DMS 273 (cell line): ENCODE measurements at regions not wholly inside any gene's neighbourhood (a gene's known extent, or its start where the extent isn't known, plus 50 kb on each side); places are given as distances from the start of the nearest gene placed in this dataset.

Experiments
- DNase-seq: peaks from one replicate; lab custom pipeline; 2025; ENCODE audit not compliant: unreplicated experiment; lab: John Stamatoyannopoulos, UW

DNA sequence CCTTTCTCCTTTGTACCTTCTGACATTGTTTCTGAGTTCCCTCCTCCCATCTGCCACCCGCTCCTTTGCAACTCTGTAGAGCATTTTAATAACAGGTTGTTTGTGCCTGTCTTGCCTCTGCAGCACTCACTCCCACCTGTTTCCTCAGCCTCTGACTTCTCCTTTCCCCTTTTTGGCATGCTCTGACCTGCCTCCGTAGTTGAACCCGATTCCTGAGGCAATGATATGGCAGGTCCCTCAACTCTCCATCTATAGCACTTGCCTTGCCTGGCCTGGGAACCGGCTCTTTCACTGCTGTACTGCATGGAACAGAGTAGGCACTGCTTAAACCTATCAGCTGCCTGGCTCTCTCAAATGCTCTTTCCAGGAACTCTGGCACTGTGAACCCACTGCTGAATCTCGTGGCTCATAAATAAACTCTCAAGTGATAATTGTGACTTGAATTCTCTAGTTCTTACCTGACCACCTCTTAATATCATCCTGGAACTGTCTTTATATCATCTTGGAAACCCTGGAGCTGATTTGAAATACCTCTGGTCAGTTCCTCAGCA is 50.3 kb downstream of the UTRN start:
- DNase-seq: no peak

DNA sequence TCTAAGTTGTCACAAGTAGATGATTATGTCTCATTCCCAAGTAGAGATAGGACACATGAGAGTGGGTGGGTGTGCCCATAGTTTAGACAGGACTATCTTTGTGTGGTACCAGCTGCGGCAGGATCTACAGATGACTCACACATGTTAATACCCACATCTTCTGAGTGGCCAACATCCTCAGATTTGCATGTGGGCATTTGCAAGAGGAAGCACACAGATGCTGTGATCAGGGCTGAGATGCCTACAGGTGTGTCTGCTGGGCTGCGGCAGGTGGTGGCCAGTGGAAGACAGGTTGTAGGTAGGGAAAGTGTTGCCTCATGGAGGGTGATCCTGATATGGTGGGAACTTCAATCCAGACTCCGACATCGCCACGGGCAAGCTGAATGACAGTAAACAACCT is 50.8 kb downstream of the UTRN start:
- no peak for DNase-seq

DNA sequence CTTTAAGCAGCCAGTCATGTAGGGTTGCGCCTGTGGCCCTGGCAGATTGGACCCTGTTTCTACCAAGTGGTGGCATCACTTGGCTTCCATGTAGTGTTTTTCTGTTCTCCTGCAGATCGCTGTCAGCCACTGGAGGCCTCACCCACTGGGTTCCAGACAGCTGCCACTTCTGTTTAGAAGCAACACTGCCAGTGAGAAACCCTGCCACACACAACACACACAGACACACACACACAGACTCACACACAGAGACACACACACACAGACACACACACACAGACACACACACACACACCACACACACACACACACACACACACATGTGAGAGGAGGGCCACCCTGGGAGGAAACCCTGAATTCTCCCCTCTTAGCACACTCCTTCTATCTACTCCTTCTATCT is 51.8 kb downstream of the UTRN start:
- DNase-seq: no peak

DNA sequence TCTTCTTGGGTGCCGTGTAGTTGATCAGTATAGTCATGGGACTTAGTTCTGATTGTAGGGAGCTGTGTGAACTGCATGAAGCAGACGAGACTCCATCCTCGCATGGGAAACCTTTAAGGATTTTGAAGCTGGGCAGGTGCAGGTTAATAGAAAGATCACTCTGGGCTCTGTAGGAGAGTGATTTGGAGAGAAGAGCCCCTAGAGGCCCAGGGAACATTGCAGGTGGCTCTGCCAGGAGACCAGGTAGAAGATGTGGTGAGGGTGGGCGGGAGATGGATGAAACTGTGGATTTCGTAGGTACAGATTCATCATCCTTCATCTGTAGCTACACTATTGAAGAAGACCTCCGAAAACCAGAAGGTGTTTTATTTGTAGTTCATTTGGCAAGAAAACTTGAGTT is 53.3 kb downstream of the UTRN start:
- no peak for DNase-seq

DNA sequence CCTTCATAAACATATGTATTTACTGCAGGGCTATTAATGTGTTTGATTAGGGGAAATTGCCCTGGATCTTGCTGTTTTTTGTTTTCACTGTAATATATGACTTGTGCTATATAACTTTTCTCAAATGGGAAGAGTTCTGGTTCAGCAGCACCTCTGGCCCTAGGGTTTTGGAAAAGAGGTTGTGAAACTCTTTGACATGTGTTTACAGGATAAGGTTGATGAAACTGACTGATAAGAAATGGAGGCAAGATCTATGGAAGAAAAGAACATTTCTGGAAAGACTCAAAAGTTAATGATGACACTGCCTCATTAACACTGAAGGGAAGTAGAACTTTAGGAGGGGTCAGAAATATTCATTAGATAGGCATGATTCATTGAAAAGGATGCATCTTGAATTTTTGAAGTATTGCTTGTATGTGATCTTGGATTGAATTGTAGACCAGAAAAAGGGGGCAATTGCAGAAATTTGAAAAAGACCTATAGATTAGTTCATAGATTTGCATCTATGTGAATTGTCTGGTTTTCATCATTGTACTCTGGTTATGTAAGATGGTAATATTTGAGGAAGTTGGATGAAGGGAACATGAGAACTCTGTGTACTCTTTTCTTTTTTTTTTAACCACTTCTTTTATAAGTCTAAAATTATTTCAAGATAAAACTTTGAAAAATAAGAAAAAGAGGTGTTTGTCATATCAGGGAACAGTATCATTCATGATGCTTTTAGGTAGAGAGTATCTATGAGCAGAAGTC is 54.0 kb downstream of the UTRN start:
- no peak for DNase-seq

DNA sequence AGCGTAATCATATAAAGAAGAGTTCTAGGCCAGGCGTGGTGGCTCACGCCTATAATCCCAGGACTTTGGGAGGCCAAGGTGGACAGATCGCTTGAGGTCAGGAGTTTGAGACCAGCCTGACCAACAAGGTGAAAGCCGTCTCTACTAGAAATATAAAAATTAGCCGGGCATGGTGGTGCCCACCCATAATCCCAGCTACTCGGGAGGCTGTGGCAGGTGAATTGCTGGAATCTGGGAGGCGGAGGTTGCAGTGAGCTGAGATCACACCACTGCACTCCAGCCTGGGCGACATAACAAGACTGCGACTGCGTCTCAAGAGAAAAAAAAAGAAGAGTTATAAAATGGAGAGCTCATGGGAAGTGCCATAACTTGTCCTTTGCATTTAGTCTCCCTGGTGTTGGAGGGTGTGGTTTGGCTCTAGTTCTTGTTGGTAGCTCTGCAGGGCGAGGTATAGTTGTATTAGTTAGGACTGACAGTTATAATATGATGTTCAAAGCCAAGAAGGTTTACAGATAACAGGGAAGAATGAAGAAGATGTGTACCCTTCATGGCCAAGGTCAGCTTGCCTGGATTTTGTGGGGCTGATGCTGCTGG is 54.8 kb downstream of the UTRN start:
- DNase-seq: no peak

DNA sequence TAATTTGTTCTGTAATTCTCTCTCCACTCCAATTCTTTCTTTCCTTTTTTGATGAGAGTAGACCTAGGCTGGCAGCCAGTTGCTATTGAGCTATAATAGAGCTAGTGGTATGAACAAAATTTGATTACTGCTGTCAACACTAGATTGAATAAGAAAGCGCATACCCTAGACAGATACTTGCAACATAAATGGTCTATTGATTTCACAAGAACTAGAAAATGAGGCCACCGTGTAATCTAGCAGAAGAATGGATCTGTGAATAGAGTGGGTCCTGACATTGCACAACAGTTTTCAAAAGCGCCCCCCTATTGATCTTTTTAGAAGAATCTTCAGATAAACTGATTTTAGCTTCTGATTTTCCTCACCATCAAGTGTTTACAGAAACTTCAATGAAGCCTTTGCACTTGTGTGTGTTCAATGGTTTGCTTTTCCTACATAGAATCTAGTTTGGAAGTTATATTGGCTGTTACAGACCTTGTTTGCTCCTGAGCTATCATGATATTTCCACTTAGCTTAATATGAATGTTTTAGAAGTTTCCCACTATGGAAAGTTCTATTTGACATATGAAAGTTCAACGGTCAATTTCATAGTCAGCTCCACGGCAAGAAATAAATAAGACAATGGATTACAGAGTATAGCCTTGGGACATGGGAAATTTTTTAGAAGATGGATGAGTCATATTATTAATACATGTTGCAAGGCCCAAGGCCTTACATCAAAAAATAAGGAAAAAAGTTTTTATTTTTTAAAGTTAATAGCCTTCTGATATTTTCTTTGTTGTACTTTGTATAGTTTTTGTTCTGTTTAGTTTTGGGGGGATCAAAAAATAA is 55.6 kb downstream of the UTRN start:
- DNase-seq: no peak

DNA sequence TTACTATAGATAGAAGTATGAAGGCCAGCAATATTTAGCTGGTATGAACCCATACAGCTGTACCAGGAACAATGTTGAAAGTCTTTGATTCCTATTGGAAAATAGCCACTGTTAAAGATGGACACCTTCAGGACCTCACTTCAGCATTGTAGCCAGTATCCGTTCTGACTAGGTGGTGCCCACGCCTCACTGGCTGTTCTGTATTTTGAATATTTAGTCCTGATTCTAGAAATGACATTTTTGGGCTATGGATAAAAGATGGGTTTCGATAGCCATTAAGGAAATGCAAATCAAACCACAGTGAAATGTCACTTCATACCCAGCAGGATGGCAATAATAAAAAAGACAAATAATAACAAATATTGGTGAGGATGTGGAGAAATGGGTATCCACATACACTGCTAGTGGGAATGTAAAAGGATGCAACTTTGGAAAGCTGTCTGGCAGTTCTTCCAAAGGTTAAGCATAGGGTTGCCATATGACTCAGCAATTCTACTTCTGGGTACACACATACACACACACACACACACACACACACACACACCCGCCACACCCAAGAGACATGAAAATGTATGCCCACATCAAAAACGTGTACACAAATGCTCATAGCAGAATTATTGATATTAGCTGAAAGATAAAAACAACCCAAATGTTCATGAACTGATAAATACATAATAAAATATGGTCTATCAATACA is 56.8 kb downstream of the UTRN start:
- no peak for DNase-seq

DNA sequence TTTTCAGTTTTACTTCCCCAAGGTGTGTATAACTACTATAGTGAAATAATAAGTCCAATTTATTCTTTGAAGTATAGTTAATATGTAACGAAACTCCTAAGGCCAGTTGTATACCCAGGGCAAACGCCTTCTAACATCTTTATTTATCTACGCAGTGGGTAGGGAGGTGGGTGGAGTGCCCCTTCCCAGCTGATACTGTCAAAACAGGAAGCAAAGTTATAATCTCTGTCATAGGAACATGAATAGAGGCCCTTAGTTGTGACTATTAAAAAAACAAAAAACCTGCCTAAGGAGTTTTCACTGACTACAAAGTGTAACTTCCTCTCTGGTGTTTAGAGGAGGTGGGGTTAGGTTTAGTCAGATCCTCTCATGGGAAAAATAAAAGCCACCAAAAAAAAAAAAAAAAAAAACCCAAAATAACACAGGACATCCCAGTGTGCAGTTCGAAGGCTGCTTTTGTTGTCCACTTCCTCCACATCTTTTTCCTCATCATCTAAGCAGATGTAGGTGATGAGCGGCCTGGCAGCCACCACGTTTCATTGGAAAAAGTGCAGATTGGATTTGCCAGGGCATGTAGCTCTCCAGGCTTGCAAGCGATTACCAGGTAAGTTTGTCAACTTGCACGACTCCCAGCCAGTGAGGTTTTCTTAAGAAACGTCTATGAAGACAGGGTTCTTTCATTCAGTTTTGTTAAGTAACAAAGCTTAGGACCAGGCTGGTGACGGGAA is 58.7 kb downstream of the UTRN start:
- no peak for DNase-seq

DNA sequence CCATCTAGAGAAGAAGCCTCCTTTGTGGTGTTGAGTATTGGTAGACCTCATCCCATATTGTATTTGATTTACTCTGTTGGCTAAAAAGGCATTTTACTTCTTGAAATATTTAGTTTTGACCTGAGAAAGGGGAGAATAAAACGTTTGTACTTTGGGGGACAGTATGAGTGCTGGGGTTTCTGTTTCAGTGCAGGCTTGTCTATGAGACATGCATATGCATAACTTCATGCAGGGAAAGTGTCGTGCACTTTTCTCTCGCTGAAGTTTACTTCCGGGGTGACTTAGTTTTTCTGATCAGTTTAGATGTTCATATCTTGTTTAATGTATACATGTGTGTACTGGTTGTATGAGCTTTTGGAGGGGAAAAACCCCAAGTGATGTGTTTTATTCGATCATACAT is 59.5 kb downstream of the UTRN start:
- no peak for DNase-seq

DNA sequence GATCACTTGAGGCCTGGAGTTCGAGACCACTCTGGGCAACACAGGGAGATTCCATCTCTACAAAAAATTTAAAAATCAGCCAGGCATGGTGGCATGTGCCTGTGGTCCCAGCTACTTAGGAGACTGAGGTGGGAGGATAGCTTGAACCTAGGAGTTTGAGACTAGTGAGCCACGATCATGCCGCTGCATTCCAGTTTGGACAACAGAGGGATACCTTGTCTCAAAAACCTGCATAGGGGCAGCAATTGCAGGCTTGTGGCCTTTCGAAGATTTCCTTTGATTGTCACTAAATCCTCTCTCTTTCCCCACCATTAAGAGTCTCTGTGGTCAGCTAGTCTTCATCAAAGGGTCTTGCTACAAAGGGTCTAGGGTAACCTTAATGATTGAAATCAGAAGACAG is 60.3 kb downstream of the UTRN start:
- no peak for DNase-seq

DNA sequence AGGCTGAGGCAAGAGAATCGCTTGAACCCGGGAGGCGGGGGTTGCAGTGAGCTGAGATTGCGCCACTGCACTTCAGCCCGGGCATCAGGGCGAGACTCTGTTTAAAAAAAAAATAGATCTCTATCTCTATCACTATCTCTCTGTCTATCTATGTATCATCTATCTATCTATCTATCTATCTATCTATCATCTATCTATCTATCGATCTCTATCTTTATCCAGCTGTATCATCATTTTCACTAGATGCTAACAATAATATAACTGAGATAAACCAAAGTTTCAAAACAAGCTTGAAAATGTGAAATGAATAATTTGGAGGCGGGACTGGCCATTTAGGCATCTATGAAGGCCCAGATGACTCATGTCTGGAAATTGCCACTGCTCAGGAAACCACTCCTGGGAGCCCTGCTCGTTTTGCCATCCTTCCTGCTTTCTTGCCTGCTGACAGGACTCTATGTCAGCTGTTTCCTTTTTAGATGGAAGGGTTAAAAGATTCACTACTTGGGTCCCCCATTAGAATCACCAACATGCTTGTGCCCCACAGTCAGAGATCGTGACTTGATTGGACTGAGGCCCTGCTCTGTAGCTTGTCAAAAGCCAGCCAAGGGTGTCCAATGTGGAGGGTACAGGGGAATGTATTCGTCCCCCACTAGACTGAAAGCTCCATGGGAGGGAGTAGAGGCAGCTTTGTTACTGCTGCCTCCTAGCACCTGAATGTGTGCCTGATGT is 61.7 kb downstream of the UTRN start:
- DNase-seq: no peak

DNA sequence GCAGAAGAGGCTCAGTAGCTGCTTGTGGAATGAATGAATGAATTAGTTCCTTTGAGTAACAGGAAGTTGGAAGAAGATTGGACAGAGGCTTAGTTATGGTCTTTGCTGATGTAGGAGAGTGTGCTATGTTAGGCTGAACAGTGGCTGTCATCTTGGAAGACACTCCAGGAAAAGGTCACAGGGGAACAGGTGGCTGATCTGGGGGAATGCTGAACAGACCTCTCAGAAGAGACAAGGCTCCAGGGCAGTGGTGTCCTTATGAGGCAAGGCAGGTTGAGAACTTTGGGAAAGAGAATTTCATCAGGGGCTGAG is 62.3 kb downstream of the UTRN start:
- no peak for DNase-seq

DNA sequence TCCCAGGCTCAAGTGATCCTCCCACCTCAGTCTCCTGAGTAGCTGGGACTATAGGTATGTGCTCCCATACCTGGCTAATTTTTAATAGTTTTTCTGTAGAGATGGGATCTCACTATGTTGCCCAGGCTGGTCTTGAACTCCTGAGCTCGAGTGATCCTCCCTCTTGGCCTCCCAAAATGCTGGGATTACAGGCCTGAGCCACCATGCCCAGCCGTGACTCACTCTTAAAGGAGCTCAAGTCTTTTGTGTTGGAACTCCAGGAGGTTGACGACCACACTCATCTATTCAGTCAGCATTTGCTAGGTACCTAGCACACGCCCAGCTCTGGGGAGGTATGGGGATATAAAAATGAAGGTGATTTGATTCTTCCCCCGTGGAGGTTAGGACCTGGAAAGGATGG is 62.8 kb downstream of the UTRN start:
- DNase-seq: no peak

DNA sequence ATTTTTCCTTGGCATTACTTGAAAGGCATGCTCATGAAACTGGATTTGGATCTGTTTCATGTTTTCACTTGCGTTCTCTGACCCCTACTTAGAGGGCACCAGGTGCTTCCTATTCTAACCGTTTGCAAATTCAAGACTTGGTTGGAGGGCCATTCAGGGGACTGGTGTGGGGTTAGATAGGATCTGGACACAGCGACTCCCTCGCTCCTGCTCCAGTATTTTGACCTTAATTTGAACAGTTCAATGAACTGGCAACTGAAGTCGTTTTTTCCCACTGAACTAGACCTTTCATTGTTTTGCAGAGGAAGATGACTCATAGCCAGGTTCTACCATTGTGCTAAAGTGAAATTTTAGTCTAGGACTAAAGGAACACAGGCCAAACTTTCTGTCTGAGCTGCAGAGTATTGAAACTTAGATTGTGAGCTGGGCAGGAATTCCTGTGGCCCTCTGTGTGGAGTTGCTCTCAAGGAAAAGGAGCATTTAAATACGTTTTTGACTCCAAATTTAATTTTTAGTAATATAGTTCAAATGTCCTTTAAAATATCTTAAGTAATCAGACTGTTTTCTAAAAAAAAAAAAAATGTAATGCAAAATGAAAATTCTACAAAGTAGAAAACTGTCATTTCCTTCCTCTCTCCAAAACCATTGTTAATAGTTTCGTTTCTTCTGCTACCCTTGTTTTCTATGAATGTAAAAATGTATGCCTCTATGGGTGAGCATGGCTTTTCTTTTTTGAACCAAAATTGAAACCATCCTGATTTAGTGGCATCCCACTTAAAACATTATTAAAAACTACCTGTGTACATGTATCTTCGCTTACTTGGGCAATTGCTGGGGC is 64.8 kb downstream of the UTRN start:
- DNase-seq: no peak

DNA sequence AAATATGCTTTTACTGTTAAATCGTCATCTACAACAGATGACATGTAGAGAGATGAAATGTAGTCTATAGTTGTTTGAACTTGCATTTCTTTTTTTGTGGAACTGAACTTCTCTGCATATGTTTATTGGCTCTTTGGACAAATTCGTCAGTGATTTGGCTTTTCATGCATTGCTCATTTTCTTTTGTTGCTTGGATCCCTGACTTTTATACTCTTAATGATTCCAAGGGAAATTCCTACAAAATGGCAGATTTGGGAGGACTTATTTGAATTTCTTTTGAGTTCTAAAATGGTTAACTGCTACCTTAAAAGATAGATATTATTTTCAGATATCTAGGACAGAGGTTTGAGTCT is 65.4 kb downstream of the UTRN start:
- no peak for DNase-seq

DNA sequence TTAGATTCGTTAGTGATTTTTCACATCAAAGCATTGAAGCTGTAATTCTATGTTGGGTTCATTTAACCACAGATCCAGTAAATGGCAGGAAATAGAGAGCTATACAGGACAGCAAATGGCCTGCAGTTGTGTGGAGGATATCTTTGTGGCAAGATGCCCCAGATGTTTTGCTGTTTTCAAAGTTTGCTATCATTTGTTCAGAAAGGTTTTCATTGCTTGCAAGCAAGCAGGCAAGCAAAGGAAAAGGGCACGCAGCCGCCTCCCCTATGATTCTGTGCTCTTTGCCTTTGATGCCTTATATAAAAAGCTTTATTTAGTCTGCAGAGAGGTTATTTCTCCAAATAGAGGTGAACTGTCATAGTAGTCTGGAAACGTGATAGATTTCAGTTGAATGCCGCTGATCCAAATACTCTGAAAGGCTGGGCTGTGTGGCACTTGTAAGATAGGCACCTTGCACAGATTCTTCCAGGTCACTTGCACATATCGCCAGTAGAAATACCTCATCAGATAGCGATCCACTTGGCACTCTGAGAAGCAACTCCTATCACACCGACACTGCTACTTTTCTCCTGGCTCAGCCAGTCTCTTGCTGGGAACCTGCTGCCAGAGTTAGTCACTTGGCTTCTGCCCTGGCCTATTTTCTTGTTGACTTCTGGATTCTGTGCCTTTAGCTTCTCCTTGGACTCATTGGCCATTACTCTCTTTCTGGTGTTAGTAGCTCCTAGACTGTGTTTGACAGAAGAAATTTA is 66.4 kb downstream of the UTRN start:
- no peak for DNase-seq

DNA sequence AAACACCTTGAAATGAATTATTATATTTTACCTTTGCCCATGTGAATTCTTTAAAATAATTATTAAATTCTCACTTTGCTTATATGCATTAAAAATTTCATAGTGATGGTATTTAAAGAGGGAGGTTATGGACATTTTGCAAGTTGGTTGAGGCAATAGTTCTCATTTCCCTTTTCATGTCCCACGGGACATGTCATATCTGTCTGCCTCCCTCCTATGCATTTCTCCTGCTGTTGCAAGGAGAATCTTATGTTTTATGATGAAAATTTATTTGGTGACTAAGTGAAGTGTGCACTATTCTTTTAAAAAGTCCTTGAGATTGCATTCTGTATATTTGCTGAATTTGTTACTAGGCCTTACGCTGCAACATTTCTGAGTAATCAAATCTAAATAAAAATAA is 67.2 kb downstream of the UTRN start:
- no peak for DNase-seq

DNA sequence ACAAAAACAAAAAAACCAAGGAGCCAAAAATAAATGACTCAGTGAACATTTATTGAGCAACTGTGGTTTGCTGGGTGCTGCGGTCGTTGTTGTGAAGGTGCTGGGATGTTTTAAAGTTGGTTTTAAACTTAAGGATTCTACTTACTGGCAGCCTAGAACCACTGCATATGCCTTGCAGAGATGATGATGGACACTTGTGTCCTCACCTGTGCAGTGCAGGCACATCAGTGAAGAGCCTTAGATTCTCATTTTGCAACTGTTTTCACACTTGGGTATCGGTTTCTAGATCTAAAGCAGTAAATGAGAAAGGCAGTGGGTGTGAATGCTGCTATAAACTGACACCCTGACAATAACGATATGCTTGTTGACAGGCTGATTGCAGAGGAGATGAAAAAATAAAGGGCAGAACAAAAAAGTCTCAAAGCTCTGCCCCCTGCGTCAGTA is 68.8 kb downstream of the UTRN start:
- no peak for DNase-seq
